ENCODE measurements at regions not wholly inside any gene's neighbourhood (a gene's known extent, or its start where the extent isn't known, plus 50 kb on each side); places are given as distances from the start of the nearest gene placed in this dataset.

DNA sequence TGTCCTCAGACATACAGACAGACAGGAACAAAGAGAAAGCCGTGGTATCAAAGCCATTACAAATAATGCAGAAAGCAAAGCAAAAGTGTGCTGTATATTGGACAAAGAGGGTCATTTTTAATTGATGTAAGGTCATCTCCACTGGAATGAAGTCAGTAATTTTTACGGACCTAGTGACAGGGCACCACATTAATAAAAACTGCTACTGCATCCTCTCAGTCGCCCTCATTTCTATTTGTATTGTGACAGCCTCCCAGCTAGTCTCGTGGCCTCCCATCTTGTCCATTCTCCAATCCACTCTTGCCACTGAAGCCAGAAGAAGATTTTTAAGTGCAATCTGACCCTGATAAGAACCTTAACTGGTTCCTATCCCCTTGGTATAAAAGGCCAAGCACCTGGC lies 132.4 kb downstream of the NUAK1 start:
- DNase-seq: no peak

DNA sequence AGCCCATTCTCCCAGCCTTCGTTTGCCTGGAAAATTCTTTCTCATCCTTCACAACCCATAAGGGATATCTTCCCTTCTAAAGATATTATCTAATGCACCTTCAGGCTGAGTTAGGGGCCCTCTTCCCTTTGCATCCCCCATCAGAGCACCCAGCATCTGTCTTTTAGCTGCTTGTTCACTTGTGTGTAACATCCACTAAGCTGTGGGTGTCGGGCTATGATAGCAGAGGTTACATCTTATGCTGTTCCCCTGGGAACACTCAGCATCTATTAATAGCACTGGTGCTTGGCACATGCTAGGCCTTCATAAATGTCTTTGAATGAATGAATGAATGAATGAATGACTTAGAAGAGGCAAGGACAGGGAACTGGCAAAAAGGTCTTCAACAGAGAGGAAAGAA lies 131.8 kb downstream of the NUAK1 start:
- DNase-seq: no peak

DNA sequence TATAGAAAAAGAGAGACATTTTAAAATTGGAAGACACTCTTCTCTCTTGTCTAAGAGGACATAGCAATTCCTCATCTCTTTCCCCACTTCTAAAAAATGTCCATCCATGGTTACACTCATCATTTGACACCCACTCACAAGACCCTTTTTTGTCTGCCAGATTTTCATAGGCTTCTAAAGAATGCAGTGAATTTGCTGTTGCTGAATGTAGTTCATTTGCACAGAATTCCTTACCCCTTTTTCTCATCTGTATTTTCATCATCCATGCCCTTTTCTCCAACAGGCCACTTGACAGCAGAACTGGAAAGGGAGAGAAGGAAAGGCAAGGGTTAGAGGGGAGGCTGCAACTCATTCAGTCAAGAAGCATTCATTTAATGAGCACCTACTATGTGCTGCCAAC lies 128.0 kb downstream of the NUAK1 start:
- DNase-seq: no peak
